GM18909 (cell line): ENCODE measurements at regions not wholly inside any gene's neighbourhood (a gene's known extent, or its start where the extent isn't known, plus 50 kb on each side); places are given as distances from the start of the nearest gene placed in this dataset.

Experiments used
- ATAC-seq: cut with Tn5 transposase; IDR thresholded peaks from one replicate; pipeline ENCODE4 v1.9.1; 2021; ENCODE audit warnings: mild to moderate bottlenecking; ENCODE audit not compliant: unreplicated experiment, poor library complexity

DNA sequence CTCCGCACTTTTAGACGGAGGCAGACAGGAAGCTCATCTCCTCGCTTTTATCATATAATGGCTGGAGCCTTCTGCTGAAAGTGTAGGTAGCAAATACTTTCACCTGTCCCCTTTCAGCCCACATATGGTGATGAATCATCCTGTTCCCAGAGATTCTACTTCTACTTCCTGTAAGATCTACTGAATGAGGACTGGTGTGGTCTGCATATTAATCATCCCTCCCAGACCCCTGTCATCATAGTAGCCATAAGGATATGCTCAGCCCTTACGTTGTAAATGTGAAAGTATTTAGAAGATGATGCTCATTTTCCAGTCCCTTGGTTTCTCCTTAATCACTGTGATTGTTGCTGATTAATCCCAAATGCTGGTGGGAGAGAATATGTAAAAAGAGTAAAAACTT, 268.2 kb upstream of the GRIP1 start:
- no peak for ATAC-seq

DNA sequence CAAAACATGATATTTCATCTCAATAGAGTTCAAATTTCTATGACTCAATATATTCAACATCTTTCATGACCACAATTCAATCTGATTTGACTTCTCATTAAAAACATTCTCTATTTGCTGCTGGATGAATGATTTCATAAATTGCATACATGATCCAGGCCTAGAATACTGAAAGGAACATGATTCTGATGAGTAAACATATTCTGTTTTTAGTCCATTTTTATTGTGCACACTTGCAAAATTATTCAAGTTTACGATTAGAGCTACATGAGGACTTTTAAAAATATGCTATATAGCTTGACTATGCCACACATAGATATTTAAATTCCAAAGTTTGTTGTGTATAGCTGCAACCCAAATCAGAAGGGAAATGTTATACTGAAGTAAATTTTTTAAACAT, 273.8 kb upstream of the GRIP1 start:
- no peak for ATAC-seq

DNA sequence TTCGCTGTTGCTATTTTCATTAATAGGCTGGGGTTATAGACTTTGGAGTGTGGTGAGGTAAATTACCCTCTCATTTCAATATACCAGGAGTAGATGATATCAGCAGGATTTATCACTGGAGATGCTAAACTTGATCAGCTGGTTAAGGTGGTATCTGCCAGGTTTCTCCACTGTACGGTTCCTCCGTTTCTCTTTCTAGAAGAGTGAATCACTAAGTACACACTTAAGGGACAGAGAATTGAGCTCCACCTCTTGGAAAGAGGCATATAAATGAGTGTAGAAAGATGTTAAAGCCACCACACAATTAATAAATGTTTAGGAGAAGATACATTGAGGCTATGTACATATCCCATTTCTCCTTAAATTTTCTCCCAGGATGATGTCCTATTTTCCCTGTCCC, 277.4 kb upstream of the GRIP1 start:
- no peak for ATAC-seq

DNA sequence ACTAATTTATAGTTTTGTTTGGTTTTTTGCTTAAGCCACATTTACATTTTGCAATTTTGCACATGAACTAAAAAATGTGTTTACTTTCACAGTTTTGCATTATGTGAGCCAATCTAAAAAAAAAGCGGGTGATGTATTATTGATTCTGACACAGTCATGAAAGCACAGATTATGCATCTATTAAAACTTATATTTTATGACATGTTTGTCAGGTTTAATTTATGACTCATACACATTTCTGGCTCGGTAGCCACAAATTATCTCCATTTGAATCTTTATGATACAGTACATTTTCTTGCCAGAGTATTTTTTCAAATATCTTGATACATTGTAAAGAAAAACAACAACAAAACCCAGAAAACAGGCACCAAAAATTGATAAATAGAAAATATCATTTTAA, 280.4 kb upstream of the GRIP1 start:
- ATAC-seq, result no peak

DNA sequence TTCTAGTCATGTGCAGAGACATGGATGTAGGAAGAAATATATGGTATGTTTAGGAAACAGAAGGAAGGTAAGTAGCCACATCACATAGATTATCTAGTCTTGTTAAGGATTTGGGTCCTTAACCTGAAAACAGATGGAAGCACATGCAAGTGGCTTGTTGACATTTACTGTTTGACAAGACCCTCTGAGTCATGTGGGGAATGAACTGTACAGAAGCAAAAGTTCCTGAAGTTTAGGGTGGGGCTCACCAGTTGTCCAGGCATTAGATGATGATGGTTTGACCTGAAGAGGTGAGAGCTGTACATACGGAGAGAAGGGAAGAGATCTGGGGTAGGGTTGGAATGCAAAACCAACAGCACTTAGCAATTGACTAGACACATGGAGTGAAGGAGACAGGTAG, 281.1 kb upstream of the GRIP1 start:
- no peak for ATAC-seq

DNA sequence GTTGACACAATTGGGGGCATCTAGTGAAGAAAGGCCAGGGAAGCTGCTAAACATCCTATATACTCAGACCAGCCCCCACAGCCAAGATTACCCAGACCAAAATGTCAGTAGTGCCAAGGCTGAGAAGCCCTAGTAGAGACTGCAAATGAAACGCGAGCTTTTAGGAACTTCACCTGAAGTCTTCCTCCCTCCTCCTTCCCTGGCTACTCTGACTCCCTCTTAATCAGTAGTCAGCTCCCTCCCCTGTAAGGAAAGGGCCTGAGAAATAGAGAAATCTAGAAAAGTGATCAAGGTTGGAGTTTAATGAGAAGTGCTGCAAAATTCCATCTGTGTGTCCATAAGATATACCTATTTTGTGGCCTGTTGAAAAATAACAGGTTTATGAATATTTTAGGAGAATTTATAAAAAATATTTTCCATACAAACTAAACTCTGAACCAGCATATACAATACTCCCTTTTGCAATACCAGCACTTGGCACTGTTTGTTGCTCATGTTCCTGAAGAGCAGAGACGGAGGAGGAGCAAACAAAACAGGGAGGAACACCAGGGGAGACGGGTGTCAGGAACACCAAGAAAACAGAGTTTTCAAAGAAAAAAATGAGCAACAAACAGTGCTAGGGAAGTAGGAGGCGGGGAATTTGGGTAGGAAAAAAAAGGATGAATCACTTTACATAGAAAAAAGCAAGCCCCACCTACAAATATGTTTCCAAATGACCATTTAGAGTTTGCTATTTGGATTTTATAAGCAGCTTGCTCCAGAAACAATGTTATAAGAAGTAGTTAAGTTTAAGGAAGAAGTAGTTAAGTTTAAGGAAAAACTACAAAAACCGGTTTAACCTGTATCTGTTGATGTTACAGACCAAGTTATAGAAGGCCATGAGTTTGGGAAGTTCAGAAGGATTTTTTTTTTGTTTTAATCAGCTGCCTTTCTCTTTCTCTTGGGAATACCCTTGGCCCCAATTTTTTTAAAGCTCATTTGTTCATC, 282.1 kb upstream of the GRIP1 start:
- no peak for ATAC-seq

DNA sequence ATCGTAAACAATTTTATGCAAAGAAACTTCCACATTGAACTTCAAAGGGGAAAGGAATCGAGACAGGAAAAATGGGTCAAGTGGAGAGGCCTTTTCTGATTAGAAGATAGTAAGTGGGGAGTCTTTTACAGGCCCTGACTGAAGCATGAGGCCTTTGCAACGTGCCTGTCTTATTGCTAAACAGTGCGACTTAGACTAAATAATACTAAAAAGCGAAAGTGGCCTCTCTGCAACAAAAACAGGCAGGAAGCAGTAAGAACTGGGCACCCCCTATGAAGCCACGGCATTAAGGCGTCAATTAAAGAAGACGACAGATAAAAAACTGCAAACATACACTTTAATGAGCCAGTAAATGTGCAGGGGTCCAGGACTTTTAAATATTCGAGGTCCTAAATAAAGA, 283.4 kb upstream of the GRIP1 start:
- ATAC-seq, result no peak

DNA sequence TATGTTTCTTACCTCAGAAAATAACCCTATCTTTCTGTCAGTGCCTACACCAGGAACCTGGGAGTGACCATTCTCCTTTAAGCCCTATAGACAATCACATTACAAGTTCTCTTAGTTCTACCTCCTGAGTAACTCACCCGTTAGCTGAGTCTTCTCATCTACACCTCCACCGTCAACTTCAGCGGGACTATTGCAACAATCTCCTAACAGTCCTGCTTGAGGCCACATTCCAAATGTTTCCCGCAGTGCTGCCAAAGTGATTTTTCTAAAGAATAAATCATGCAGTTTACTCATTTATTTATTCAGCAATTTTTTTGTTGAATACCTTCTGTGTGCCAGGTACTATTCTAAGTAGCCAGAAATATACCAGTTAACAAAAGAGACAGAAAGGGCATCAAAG, 285.0 kb upstream of the GRIP1 start:
- no peak for ATAC-seq

DNA sequence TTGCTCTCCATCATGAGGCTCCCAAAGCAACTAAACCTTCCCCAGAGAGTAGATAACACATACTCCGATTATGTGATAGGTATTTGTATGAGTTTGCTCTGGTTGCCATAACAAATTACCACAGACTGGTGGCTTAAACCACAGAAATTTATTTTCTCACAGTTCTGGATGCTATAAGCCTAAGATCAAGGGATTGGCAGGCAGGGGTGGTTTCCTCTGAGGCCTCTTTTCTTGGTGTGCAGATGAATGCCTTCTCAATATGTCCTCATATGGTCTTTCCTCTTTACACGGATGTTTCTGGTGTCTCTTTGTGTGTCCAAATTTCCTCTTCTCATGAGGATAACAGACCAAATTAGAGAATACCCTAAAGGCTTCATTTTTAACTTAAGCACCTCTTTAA, 285.8 kb upstream of the GRIP1 start:
- no peak for ATAC-seq

DNA sequence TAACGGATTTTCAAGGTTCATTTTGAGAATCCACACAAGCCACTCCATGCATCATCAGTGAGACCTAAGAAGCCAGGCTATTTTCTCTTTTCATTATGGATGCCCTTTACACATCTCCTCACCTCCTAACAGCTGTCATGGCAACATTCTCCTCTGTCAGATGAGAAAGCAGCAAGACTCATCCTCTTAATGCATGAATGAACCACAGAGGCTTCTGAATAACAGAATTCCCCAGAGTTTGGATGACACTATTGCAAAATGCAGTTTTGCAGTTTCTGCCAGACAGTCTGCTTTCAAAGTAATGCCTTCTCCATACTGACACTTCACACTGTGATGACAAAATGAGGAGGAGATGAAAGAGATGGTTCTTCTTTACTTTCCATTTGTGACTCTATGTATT, 286.7 kb upstream of the GRIP1 start:
- ATAC-seq, result no peak

DNA sequence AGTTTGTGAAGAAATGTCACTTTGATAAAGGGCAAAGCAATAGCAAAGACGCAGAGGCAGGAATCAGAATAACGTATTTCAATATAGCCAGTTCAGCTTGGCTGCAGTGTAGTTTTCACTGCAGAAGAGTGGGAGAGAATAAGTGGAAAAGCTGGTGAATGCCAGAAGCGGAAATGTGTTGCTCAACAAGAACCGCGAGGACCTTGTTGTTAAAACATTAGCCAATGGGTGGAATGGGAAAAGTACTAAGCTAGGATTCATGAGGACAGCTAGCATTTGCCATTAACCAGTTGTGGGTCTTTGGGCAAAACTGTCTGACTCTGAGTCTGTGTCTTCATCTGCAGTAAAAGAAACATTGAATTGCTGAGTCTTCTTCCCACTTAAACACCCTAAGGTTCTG, 292.9 kb upstream of the GRIP1 start:
- no peak for ATAC-seq

DNA sequence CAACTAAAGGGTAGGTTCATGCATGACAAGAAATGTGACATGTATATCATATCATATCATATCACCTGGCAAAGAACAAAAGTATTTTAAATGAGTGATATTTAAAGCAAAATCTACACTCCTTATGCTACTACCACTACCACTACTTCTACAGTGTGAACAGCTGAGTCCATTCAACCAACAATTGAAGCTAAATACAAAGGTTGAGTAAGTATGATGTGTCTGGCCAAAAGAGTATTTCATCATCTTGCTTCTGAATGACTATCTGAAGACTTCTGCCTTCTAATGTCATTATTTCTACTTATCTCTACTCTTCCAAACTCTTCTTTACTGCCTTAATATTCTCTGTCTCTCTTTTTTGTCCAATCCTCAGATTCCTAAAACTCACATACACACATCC, 292.6 kb upstream of the CAND1 start:
- ATAC-seq, result no peak

DNA sequence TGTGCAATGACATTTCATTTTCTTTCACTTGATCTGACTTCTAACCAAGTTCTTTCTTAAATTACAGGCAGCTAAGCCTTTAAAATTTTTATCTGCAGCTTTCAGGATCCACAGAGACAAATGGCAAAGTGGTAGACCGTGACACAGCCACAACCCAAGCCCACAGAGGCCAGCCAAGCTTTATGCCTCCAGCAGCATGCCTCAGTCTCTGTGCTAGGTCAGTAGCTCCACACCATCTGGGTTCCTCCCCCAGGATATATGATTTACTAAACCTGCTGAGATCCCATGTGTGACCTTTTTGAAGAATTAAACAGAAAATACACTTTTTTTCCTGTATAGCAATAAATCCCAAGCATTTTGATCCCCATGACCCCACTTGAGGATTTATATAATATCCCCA, 290.4 kb upstream of the CAND1 start:
- ATAC-seq, result no peak

DNA sequence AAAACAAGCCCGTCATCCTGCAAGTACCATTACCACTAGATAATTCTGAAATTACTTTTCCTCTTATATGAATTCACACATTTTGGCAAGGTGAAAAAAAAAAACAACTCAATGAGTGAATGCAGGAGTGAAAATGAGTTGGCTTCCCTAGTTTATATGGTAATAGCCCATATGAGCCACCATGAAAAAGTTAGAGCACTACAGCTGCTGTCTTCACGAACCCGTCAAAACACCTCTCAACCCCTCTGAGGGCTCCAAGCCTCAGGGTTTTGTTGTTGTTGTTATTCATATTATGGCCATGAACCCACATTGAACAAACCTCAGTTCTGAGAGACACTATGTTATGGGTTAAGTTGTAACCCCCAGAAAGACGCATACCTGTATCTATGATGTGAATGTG, 289.9 kb upstream of the CAND1 start:
- ATAC-seq, result no peak

DNA sequence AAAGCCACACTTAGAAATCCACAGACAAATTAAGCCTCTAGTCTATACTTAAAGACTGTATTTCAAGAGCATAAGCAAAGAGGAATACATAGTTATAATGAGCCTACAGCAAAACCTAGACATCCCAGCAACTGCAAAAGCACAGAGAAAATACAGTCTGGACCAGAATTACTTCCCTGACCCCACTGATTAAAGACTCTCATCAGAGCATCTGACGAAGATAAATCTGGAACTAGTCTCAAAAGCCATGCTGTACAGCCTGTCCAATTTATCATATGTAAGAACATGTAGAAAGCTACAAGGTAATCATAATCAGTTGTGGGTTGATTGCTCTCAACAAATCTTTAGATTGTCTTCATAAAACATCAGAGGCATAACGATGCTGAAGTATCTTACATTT, 285.1 kb upstream of the CAND1 start:
- no peak for ATAC-seq

DNA sequence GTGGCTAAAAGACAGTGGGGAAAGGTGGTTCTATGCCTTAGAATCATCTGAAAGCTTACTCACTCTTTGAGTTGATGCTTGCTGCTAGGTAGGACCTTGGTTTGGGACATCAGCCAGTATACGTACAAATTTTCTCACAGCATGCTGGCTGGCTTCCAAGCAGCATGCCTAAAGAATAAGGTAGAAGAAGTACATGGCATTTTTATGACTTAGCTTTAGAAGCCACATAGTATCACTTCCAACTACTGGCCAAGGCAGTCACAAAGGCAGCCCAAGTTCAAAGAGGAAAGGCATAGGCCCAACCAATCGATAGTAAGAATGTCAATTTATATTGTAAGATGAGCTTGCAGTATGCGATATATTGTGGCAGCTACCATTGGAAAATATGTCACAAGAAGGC, 284.2 kb upstream of the CAND1 start:
- no peak for ATAC-seq

DNA sequence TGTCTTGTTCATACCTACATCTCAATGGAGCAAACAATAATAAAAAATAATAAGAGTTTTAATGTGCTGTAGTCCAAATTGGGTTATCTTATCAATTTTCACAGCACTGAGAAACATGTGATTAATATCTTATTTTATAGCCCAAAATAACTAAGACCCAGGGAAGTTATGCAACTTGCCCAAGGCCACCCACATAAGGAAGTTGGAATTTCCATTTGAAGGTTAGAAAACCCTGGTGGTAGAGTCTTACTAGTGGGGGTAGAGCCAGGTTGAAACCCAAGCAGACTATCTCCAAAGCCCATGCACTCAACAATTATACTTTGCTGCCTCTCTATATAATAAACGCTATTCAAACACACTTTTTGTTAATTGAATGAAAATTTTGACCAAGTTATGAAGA, 270.0 kb upstream of the CAND1 start:
- ATAC-seq, result no peak

DNA sequence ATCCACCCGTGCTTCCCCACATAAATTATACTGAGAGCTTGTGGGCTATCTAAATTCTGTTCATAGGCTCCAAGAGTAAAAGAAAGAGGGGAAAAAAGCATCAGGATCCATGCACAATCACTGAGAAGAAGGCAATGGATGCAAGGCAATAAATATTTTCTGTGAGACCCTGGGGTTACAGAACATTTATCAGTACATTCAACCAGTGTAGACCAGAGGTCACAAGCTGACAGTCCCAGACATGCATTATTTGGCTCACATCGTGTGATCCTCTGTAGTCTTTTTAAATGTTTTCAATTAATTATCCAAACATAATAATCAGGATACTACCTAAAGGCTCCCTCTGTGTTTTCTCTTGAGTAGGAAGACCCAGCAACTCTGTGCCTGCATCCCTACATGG, 267.9 kb upstream of the CAND1 start:
- no peak for ATAC-seq

DNA sequence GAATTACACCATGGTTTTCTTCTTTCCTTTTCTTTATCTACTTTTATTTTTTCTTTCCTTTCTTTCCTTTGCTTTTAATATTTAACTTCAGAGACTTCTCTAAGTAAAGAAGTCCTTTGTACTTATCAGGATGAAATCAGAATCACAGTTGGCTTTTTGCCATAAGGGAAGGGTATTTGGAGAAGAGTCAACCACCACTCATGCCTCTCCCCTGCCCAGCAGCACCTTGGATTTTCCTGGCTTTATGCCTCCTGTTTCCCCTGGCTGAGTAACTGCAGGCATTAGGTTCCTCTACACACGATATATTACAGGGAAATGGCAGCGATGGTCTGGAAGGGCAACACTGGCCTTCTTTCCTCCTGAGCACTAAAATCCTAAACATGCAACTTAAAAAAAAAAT, 266.4 kb upstream of the CAND1 start:
- no peak for ATAC-seq

DNA sequence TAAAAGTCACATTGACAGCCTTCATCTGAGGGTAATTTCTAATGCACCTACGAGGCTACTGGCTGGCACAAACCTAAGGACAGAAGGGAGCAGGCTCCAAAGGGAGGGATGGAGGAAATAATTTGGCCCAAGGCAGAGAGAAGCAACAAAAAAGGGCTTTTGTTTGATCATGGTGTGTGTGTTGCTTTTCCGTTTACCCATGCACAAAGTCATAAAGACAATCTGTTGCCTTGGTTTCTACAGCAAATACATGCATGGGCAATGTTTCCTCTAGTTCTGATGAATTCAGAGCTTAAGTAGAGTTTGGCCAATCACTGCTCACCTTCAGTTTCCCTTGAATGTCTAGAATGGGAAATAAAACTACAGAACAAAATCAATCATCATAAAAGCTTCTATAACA, 262.5 kb upstream of the CAND1 start:
- no peak for ATAC-seq

DNA sequence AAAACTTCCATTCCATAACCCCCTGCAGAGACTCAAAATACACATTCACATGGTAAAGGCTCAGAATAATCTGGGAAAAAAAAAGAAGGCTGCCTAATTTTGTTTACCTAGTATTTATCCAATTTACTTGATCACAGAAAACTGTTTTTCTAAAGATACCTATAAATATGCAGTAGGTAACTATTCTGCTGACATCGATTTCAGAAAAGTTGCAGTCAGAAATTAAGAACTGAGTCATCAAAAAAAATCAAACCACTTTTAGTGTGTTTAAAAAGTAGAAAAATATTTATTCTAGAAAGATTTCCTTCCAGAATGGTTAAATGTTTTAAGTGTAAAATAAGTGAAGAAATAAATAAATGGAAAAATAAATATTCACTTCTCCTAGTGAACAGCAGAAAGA, 254.5 kb upstream of the CAND1 start:
- ATAC-seq, result no peak

DNA sequence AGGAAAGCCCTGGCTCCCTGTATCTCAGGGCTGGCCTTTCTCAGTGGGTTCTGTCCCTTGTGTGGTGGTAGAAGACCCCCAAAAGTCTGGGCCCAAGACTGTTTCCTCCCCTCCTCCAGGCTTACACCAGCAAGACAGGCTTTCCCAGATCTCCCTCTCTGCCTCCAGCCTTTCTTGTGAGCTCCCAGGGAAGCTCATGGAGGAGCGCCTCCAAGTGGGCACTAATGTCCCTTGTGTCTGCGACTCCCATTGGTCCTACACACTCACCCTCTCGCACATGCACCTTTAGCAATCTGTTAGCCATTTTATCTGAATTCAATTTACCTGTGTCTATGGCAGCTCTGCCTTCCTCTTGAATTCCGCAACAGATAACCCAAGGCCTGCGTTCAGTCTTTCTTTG, 251.1 kb upstream of the CAND1 start:
- no peak for ATAC-seq
